ENCODE measurements at regions not wholly inside any gene's neighbourhood (a gene's known extent, or its start where the extent isn't known, plus 50 kb on each side); places are given as distances from the start of the nearest gene placed in this dataset.

DNA sequence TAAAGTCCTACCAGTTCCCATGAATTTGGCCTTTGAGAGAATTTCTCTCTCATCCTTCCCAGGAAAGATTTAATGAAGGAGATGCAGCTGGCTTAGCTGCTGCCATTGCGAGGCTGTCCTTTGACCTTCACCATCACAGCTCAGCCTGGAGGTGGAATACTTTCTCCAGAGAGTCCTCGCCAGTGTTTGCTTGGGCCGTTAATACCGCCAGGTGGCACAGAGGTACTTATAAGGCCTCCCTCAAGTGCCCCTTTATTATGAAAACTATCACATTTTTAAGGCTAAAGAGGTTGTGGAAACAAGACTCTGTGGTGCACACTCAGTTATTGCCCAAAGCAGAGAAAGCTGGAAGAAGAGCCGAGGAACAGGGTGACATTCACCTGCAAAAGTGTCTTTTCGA lies 330.6 kb downstream of the CCSER2 start:
- no peak overlapping the region for H3K4me3 ChIP-seq (ENCODE audit: low read depth, low read length)
- ChIA-PET CTCF (no interaction called here), POLR2A (no interaction called here)
- DNase-seq (ENCODE audit: low read depth, low spot score): no peak
- TF ChIP-seq, protein P1, sequence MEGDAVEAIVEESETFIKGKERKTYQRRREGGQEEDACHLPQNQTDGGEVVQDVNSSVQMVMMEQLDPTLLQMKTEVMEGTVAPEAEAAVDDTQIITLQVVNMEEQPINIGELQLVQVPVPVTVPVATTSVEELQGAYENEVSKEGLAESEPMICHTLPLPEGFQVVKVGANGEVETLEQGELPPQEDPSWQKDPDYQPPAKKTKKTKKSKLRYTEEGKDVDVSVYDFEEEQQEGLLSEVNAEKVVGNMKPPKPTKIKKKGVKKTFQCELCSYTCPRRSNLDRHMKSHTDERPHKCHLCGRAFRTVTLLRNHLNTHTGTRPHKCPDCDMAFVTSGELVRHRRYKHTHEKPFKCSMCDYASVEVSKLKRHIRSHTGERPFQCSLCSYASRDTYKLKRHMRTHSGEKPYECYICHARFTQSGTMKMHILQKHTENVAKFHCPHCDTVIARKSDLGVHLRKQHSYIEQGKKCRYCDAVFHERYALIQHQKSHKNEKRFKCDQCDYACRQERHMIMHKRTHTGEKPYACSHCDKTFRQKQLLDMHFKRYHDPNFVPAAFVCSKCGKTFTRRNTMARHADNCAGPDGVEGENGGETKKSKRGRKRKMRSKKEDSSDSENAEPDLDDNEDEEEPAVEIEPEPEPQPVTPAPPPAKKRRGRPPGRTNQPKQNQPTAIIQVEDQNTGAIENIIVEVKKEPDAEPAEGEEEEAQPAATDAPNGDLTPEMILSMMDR (IDR thresholded peaks at IDR 0.05; ENCODE audit: insufficient read depth, low read length, missing control alignments): no peak

- TF ChIP-seq, protein P1 (IDR thresholded peaks at IDR 0.05; ENCODE audit: insufficient read depth, low read length, missing control alignments): no peak
- DNase-seq (ENCODE audit: low read depth, low spot score): no peak
- no peak overlapping the region for H3K4me3 ChIP-seq (ENCODE audit: low read depth, low read length)
- ChIA-PET CTCF (no interaction called here), POLR2A (no interaction called here)
Observed at GRCh38 chr10:84659497-84660439, 331.4 kb downstream of the CCSER2 start.

DNA sequence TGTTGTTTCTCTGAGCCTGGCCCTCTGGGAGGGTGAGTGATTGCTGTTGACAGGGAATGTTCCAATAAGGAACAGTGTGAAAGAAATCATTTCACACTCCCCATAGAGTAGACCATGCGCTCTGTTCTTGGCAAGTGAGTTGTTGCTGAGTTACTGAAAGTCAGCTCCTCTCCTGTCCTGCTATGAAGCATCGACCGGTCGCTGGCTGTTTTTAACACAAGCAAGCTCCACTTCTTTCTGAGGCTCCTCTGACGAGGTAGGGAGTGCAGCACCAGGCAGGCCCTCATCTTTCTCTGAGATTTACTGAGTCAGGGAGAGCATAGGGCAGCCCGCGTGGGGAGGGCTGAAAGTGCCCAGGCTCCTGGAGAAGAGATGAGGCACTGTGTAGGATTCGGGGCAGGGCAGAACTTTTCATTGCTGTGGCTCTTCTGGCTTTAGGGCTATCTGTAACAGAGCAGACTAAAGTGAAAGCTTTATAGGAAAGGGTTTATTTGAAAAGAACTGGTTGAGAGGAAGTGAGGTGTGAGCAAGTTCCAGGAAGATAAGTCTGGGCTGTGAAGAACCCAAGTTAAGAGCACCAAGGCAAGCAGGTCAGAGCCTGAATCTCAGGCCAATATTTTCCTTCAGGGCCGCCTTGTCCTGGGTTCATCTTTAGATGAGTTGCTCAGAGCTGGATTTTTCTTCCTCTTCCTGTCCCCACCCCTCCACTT lies 332.2 kb downstream of the CCSER2 start:
- ChIA-PET CTCF (no interaction called here), POLR2A (no interaction called here)
- TF ChIP-seq, protein P1 (IDR thresholded peaks at IDR 0.05; ENCODE audit: insufficient read depth, low read length, missing control alignments): no peak
- no peak for DNase-seq (ENCODE audit: low read depth, low spot score)
- no peak overlapping the region for H3K4me3 ChIP-seq (ENCODE audit: low read depth, low read length)

DNA sequence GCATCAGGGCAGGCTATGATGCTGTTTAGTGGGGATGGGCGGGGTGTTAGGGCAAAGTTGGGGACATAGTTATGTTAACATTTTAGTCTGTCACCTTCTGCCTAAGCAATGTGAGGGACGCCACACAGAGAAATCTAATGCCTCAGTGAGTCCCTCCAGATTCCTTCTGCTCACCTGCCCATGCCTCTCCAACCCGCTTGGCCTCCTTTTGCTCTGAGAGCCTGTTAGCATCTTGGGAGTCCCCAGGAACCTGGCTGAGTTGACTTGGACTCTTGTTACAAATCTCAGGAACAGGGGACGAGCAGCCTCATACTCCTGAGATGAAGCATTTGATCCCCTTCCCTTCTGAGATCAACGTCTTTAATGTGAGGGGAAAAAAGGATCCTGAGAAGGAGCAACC lies 336.8 kb downstream of the CCSER2 start:
- H3K4me3 ChIP-seq (ENCODE audit: low read depth, low read length): no peak overlapping the region
- ChIA-PET POLR2A (no interaction called here), CTCF (no interaction called here)
- TF ChIP-seq, protein P1 (IDR thresholded peaks at IDR 0.05; ENCODE audit: insufficient read depth, low read length, missing control alignments): no peak
- no peak for DNase-seq (ENCODE audit: low read depth, low spot score)

DNA sequence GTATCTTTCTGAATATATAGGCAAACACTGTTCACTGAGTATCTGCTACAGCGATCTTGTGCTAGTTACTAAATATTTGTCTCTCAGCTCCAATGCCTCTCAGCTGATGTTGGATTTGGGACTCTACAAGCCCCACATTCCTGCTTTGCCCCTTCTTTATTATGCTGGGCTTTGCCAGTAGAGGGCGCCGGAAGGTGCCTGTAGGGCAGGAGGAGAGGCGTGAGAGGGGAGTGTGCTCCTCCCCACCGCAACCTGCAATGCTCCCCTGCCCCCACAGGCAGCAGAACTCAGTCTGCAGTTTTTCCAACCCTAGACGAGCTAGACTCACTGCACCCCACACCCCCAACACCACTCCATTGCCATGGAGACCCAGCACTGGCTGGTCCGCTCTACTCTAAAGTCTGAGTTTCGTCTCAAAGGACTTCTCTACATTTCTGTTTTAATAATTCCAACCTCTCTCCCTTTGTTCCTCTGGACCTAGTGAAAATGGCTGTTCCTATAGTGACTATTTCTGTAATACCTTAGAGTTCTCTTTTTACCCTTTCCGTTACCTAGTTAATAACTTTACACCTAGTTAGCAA lies 337.6 kb downstream of the CCSER2 start:
- ChIA-PET CTCF (no interaction called here), POLR2A (no interaction called here)
- no peak overlapping the region for H3K4me3 ChIP-seq (ENCODE audit: low read depth, low read length)
- TF ChIP-seq, protein P1 (IDR thresholded peaks at IDR 0.05; ENCODE audit: insufficient read depth, low read length, missing control alignments): no peak
- no peak for DNase-seq (ENCODE audit: low read depth, low spot score)

DNA sequence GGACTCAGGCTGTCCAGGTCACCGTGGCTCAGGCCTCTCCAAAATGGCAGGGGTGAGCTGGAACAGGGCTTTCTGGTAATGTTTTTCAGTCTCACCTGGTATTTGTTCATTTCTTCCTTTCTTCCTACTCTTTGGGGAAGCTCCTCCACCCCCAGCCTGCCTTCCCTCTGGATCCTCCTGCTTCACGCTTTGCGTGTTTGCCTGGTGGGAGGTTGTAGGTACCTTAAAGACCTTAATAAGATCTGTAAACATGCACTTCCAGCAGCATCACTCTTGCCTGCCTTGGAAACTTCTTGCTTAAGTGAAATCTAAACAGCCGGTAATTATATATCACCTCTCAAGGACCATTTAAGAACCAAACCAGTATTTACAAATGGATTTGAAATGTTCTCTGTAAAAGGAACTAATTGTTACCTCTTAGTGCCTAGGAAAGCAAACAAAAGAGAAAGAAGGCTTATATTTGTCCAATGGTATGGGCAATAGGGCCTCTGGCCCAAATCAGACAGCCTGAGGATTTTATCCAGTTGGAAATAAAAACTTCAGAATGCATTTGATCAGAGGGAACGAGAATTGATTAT lies 339.9 kb downstream of the CCSER2 start:
- no peak for DNase-seq (ENCODE audit: low read depth, low spot score)
- CTCF ChIA-PET: no interaction called here
- POLR2A ChIA-PET: no interaction called here
- H3K4me3 ChIP-seq (ENCODE audit: low read depth, low read length): no peak overlapping the region
- TF ChIP-seq, protein P1 (IDR thresholded peaks at IDR 0.05; ENCODE audit: insufficient read depth, low read length, missing control alignments): no peak

Measured in AG04449 (cell line).